COLO668 (cell line): ENCODE measurements at regions not wholly inside any gene's neighbourhood (a gene's known extent, or its start where the extent isn't known, plus 50 kb on each side); places are given as distances from the start of the nearest gene placed in this dataset.
"Not testable (repeated sequence)": the region's sequence is repeated elsewhere in the genome, so short reads cannot be mapped to it uniquely, and the experiment has no call there.

Source experiments
- DNase-seq: peaks from one replicate; lab custom pipeline; 2025; ENCODE audit not compliant: unreplicated experiment; lab: John Stamatoyannopoulos, UW

GRCh38 chr1:99441299-99442095, 177.2 kb downstream of the PLPPR4 start:
- no peak for DNase-seq

DNA sequence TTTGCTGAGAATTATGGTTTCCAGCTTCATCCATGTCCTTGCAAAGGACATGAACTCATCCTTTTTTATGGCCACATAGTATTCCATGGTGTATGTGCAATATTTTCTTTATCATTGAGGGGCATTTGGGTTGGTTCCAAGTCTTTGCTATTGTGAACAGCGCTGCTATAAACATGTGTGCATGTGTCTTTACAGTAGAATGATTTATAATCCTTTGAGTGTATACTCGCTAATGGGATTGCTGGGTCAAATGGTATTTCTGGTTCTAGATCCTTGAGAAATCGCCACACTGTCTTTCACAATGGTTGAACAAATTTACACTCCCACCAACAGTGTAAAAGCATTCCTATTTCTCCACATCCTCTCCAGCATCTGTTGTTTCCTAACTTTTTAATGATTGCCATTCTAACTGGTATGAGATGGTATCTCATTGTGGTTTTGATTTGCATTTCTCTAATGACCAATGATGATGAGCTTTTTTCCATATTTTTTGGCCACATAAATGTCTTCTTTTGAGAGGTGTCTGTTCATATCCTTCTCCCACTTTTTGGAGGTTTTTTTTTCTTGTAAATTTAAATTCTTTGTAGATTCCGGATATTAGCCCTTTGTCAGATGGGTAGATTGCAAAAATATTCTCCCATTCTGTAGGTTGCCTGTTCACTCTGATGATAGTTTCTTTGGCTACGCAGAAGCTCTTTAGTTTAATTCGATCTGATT, 180.1 kb downstream of the PLPPR4 start:
- DNase-seq = not testable (repeated sequence)

DNA sequence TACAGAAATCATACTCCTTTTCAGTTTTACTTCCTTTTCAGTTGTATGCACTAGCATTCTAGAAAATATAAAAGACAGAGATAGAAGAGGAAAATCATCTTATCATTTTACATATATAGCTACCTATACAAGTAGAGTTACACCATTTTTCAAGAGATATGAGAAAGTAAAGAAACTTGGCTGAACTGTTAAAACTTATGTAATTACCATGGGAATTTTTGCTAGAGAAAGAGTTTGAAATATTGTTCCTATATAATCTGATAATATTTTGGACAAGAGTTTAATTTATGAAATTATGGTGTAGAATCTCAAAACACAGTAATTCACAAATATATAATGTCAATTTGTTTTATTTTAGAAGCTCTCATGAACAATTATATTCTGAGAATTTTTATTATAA, 180.8 kb downstream of the PLPPR4 start:
- no peak for DNase-seq

DNA sequence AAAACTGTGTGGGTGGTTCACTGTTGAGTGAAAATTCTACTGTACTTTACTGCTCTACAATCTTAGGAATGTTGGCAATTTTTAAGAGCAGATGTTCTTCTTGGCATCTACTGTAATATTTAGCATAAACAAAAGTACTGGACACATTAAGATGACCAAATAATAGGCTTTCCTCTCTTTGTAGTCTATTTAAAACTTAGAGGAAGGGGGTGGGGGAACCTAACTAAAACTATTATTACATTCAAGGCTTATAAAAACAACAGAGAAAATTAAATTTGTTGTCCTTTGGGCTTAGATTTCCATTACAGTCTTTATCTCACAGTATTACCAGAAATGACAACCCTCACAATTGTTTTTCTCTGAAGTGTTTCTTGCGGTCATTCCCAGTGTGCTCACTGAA, 181.2 kb downstream of the PLPPR4 start:
- no peak for DNase-seq

GRCh38 chr1:99447721-99448120, 183.4 kb downstream of the PLPPR4 start:
- DNase-seq = no peak

DNA sequence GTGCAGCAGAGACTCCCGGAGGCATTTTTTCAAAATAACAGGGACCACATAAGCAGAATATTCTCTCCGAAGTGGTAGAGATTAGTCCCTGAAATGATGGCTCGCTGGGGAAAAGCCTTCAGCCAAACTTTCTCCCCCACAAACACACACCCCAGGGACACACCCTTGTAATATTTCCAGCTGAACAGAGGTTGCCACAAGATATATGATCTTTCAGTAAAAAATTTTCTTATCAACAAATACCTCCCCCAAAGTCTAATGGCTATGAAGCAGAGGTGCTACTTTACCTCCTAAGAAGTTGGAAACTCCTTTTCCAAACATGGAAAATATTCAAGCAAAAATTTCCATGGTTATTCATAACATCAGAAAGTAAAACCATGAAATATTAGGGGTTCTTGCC, 190.2 kb upstream of the PALMD start:
- DNase-seq = no peak

- DNase-seq = no peak
Observed at GRCh38 chr1:99456536-99456935, 189.4 kb upstream of the PALMD start.

GRCh38 chr1:99457381-99458165, 188.3 kb upstream of the PALMD start:
- DNase-seq = no peak

GRCh38 chr1:99461499-99461898, 184.4 kb upstream of the PALMD start:
- no peak for DNase-seq

DNA sequence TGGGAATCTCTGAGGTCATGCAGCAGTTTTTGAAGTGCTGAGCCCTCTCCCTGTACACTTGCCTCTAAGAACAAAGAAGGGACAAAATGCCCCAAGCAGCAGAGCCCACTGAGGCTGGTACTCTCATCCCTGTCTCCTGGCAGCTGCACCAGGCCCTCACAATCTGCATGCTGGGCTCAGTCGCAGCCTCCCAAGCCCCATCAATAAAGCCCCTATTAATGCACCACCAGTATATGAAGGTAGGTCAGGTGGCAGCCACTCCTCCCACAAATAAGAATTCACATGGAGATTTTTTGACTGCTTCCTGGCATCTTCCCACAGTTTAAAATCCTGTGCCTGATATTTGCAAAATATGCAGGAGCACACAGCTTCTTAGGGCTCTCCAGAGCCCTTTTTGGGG, 181.2 kb upstream of the PALMD start:
- no peak for DNase-seq

- DNase-seq = no peak
Observed at GRCh38 chr1:99465176-99465900, 180.6 kb upstream of the PALMD start.

- DNase-seq = no peak
Observed at GRCh38 chr1:99467645-99468044, 178.3 kb upstream of the PALMD start.

- no peak for DNase-seq
Observed at GRCh38 chr1:99469550-99469971, 176.4 kb upstream of the PALMD start.

DNA sequence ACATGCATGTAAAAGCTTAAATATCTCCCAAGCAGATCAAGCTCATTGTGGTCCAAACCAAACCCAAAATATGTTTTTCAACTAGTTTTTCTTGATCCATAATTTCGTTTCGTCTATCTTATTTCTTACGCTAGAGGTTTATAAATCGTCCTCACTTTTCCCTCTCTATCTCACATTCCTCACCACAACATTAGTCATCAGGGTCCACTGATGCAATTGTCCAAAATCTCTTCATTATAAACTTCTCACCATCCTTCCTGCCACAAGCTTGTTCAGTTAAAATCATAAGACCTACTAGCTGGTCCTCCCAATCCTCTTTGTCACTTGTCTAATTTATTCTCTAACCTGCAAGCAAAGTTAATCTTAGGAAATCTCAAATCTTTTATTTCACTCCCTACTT, 173.0 kb upstream of the PALMD start:
- DNase-seq = no peak

DNA sequence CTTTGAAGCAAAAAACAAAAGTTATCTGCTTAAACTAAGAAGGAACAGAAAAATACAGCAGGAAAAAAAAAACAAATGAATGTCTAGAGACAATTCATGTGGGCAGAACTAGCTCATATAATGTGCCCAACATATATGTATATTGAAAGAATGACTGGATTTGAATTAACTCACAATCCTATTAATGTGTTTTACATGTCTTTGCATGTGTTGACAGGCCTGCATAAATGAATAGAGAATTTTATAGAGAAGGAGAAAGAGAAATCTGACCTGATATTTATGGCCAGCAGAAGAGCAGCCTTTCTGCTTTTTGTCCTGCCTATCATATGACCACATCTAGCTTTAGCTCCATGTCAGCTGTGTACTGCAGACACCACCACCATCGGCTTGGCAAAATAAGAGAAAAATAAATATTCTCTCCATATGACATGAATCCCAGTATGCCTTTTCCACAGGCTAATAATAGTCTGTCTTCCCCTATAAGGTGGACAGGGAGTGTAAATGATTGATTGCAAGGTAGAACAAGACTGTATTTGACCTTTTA, 171.5 kb upstream of the PALMD start:
- no peak for DNase-seq

DNA sequence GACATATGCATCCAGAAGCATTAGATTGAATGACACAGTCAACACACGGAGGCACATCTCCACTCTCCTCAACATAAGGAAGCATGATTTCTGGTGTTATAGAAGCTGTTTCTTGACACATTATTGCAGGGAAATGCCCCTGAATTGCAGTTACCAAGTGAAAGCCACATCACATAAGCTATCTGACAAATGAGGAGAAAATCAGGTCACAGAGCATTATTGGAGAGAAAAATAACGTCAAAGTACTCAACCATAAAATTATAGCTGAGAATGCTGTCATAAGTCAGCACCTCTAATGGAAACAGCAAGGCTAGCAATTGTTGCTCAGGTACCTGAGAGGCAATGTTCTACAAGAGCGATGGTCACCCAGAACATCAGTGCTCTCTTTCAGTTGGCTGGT, 169.9 kb upstream of the PALMD start:
- no peak for DNase-seq

GRCh38 chr1:99481391-99481996, 164.4 kb upstream of the PALMD start:
- DNase-seq = peak; percentile 13

- no peak for DNase-seq
Observed at GRCh38 chr1:99482286-99482685, 163.6 kb upstream of the PALMD start.

DNA sequence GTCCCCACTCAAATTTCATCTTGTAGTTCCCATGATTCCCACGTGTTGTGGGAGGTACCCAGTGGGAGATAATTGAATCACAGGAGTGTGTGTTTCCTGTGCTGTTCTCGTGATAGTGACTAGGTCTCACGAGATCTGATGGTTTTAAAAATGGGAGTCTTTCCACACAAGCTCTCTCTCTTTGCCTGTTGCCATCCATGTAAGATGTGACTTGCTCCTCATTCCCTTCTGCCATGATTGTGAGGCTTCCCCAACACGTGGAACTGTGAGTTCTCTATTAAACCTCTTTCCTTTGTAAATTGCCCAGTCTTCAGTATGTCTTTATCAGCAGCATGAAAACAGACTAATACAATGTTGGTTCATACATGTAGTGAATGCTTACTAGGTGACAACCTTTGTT, 163.2 kb upstream of the PALMD start:
- DNase-seq = no peak

- no peak for DNase-seq
Observed at GRCh38 chr1:99490031-99490430, 155.9 kb upstream of the PALMD start.
